Nephron (organoid): ENCODE measurements at regions not wholly inside any gene's neighbourhood (a gene's known extent, or its start where the extent isn't known, plus 50 kb on each side); places are given as distances from the start of the nearest gene placed in this dataset.

Experiments
- H3K27ac Mint-ChIP-seq, 3 experiments: 2 replicates each; pipeline ENCODE4 v1.8.0; 2020; ENCODE audit warnings: mixed read lengths in 3 of 3, mild to moderate bottlenecking in 2 of 3, moderate library complexity in 1 of 3
- H3K27me3 Mint-ChIP-seq: 2 replicates; pipeline ENCODE4 v1.8.0; 2021; ENCODE audit warnings: low read depth, mild to moderate bottlenecking, moderate library complexity, mixed read lengths
- H3K36me3 Mint-ChIP-seq: 2 replicates; pipeline ENCODE4 v1.8.0; 2020; ENCODE audit warnings: low read depth, mixed read lengths
- H3K4me1 Mint-ChIP-seq: 2 replicates; pipeline ENCODE4 v1.8.0; 2020; ENCODE audit warnings: mixed read lengths
- H3K4me3 Mint-ChIP-seq, 3 experiments: 2 replicates each; pipeline ENCODE4 v1.8.0; 2020; ENCODE audit warnings: mild to moderate bottlenecking in 3 of 3, mixed read lengths in 3 of 3, moderate library complexity in 2 of 3
- H3K9me3 Mint-ChIP-seq: 2 replicates; pipeline ENCODE4 v1.8.0; 2020; ENCODE audit warnings: mixed read lengths
- CTCF ChIP-seq, 3 experiments: fragments of 200-600 bp; sonication (generic); IDR thresholded peaks; one replicate each; pipeline ENCODE4 v1.5.0; 2021; ENCODE audit warnings: antibody characterized with exemption in 3 of 3; ENCODE audit not compliant: unreplicated experiment in 3 of 3

GRCh38 chr1:34452451-34452850, 275.7 kb downstream of the C1orf94 start:
- no peak overlapping the region for H3K27ac Mint-ChIP-seq
- no peak overlapping the region for H3K4me3 Mint-ChIP-seq
- H3K27me3 Mint-ChIP-seq = peaks cover 23% of the 10 kb centered on the region
- no peaks in the 10 kb centered on the region for H3K4me1 Mint-ChIP-seq
- TF ChIP-seq CTCF (IDR thresholded peaks at IDR 0.05; ENCODE audit: unreplicated experiment in 3 of 3) = no peak
- no peaks in the 10 kb centered on the region for H3K9me3 Mint-ChIP-seq
- no peaks in the 10 kb centered on the region for H3K36me3 Mint-ChIP-seq

- Mint-ChIP-seq H3K4me3 (no peak overlapping the region), H3K9me3 (no peaks in the 10 kb centered on the region), H3K27ac (no peak overlapping the region), H3K4me1 (no peaks in the 10 kb centered on the region), H3K27me3 (peaks cover 9% of the 10 kb centered on the region), H3K36me3 (no peaks in the 10 kb centered on the region)
- no peak for TF ChIP-seq CTCF (IDR thresholded peaks at IDR 0.05; ENCODE audit: unreplicated experiment in 3 of 3)
Measured at GRCh38 chr1:34455121-34455520, 278.4 kb downstream of the C1orf94 start.

GRCh38 chr1:34460193-34460592, 283.5 kb downstream of the C1orf94 start:
- H3K4me3 Mint-ChIP-seq = no peak overlapping the region
- H3K36me3 Mint-ChIP-seq = no peaks in the 10 kb centered on the region
- peak; percentile 35 to 45 (median 40) for TF ChIP-seq CTCF (IDR thresholded peaks at IDR 0.05; ENCODE audit: unreplicated experiment in 3 of 3)
- no peaks in the 10 kb centered on the region for H3K9me3 Mint-ChIP-seq
- H3K27me3 Mint-ChIP-seq = peaks cover 34% of the 10 kb centered on the region
- no peak overlapping the region for H3K27ac Mint-ChIP-seq
- no peaks in the 10 kb centered on the region for H3K4me1 Mint-ChIP-seq

DNA sequence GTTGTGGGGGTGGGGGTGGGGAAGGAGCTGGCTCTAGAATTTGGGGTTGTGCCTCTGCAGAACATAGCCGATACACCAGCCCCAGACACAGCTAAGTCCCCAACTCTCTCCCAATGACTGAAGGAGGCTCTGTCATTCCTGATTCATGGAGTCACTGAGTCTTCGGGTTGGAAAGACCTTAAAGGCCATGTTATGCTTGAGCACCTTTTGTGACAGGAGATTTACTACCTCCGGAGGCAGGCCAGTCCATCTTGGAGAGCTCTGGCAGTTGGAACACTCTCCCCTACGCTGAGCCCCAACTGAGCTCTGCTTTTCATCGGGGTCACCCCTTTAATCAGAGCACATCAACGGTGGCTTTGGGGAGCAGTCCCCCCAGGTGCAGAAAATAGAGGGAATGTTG, 284.4 kb upstream of the GJB5 start:
- H3K4me1 Mint-ChIP-seq = no peaks in the 10 kb centered on the region
- TF ChIP-seq CTCF (IDR thresholded peaks at IDR 0.05; ENCODE audit: unreplicated experiment in 3 of 3) = no peak
- no peak overlapping the region for H3K4me3 Mint-ChIP-seq
- no peak overlapping the region for H3K27ac Mint-ChIP-seq
- H3K9me3 Mint-ChIP-seq = peaks cover 2% of the 10 kb centered on the region
- peaks cover 33% of the 10 kb centered on the region for H3K27me3 Mint-ChIP-seq
- no peaks in the 10 kb centered on the region for H3K36me3 Mint-ChIP-seq

GRCh38 chr1:34474566-34474965, 280.3 kb upstream of the GJB5 start:
- H3K9me3 Mint-ChIP-seq = no peaks in the 10 kb centered on the region
- peaks cover 37% of the 10 kb centered on the region for H3K27me3 Mint-ChIP-seq

More at GRCh38 chr1:34474566-34474965, 280.3 kb upstream of the GJB5 start:
- Mint-ChIP-seq H3K4me1 (no peaks in the 10 kb centered on the region), H3K4me3 (no peak overlapping the region), H3K27ac (no peak overlapping the region), H3K36me3 (no peaks in the 10 kb centered on the region)
- TF ChIP-seq CTCF (IDR thresholded peaks at IDR 0.05; ENCODE audit: unreplicated experiment in 3 of 3) = no peak
